Cardiac fibroblast (primary cell): ENCODE measurements at regions not wholly inside any gene's neighbourhood (a gene's known extent, or its start where the extent isn't known, plus 50 kb on each side); places are given as distances from the start of the nearest gene placed in this dataset.

Experiments used
- DNase-seq, 2 donors: peaks; one replicate each; pipeline versions ENCODE4 v3.0.0 to v3.0.0-alpha.2; 2010; ENCODE audit warnings: low read depth in 2 of 2
- H3K4me3 ChIP-seq, 2 donors: replicated peaks in 1 of 2; 1 replicate in 1 of 2; 2 replicates in 1 of 2; pipeline ENCODE4 v1.5.1; 2011; ENCODE audit warnings: low read depth in 2 of 2, low read length in 2 of 2, mild to moderate bottlenecking in 2 of 2, moderate library complexity in 1 of 2
- CTCF ChIP-seq: IDR thresholded peaks from one replicate; pipeline ENCODE4 v1.5.1; 2011; ENCODE audit warnings: low read depth, mild to moderate bottlenecking, low read length, inconsistent platforms

- DNase-seq, result no peak
- TF ChIP-seq CTCF, result no peak
- H3K4me3 ChIP-seq, result no peak overlapping the region
Observed at GRCh38 chr6:105886066-105886813, 199.9 kb upstream of the PRDM1 start.

- DNase-seq, result no peak
- TF ChIP-seq CTCF, result no peak
- H3K4me3 ChIP-seq, result no peak overlapping the region
Observed at GRCh38 chr6:105884426-105884825, 201.7 kb upstream of the PRDM1 start.

- TF ChIP-seq CTCF, result no peak
- no peak overlapping the region for H3K4me3 ChIP-seq
Observed at GRCh38 chr6:105884011-105884410, 202.1 kb upstream of the PRDM1 start.

GRCh38 chr6:105882828-105883227 lies 203.3 kb upstream of the PRDM1 start:
- DNase-seq, result no peak
- no peak overlapping the region for H3K4me3 ChIP-seq
- no peak for TF ChIP-seq CTCF

More at GRCh38 chr6:105884011-105884410, 202.1 kb upstream of the PRDM1 start:
- no peak for DNase-seq

- no peak for TF ChIP-seq CTCF
- DNase-seq, result no peak
- no peak overlapping the region for H3K4me3 ChIP-seq
Observed at GRCh38 chr6:105882121-105882803, 203.9 kb upstream of the PRDM1 start.

- DNase-seq, result no peak
- no peak overlapping the region for H3K4me3 ChIP-seq
- no peak for TF ChIP-seq CTCF
Observed at GRCh38 chr6:105881608-105882007, 204.5 kb upstream of the PRDM1 start.
